T47D (cell line): ENCODE measurements at regions not wholly inside any gene's neighbourhood (a gene's known extent, or its start where the extent isn't known, plus 50 kb on each side); places are given as distances from the start of the nearest gene placed in this dataset.
"Not testable (repeated sequence)": the region's sequence is repeated elsewhere in the genome, so short reads cannot be mapped to it uniquely, and the experiment has no call there.

Source experiments
- DNase-seq, 2 experiments: peaks; one replicate each; pipeline versions ENCODE4 v3.0.0 to v3.0.0-alpha.2; 2011 to 2012; ENCODE audit warnings: low read depth in 1 of 2, low spot score in 1 of 2
- JUND ChIP-seq: IDR thresholded peaks from 2 replicates; pipeline ENCODE4 v1.6.1; 2012; ENCODE audit warnings: low read depth
- in situ Hi-C: cut with HindIII; loops from 2 replicates; pipeline ENCODE4 v1.10.0; 2016; ENCODE audit warnings: low sequenced_read_pairs, low pct_unique_long_range_greater_than_20kb

- in situ Hi-C loops = no loop called here
- DNase-seq = no peak
- no peak for TF ChIP-seq JUND
Measured at GRCh38 chr3:25844891-25845290, 55.0 kb downstream of the OXSM start.

DNA sequence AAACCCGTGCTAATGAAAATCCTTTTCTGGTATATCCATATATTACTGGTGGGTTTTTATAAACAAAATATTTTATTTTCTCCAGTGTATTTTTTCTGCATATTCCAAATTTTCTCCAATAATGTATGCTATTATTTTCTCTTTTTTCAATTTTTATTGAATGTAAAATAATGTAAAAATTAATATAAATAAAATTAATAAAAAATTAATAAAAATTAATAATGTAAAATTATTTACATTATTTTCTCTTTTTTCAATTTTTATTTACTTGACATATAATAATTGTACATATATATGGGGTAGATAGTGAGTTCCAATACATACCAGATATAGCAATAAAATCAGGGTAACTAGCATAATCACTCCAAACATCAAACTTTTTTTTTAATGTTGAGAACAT, 56.4 kb downstream of the OXSM start:
- TF ChIP-seq JUND = no peak
- in situ Hi-C loops = no loop called here
- DNase-seq = no peak

DNA sequence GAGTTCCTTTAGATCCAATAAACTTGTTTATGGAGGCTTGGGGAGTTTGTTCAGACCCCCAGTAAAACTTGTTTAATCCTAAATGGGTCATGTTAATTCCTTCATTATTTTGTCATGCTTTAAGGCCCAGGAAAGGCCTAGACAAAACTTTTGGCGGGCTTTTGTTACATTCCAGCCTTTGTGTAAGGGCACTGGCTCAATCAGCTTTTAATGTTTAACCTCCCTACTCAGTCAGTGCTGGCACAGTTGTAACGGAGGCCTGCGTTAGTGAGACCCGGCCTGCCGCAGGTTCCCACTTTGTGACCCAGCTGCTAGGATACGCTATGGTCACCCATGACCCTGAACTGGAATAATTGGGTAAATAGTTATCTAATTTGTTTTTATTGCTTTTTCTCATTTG, 59.2 kb downstream of the OXSM start:
- no peak for DNase-seq
- in situ Hi-C loops = no loop called here
- no peak for TF ChIP-seq JUND

GRCh38 chr3:25849641-25850385, 59.9 kb downstream of the OXSM start:
- in situ Hi-C loops = no loop called here
- no peak for TF ChIP-seq JUND
- DNase-seq = no peak

DNA sequence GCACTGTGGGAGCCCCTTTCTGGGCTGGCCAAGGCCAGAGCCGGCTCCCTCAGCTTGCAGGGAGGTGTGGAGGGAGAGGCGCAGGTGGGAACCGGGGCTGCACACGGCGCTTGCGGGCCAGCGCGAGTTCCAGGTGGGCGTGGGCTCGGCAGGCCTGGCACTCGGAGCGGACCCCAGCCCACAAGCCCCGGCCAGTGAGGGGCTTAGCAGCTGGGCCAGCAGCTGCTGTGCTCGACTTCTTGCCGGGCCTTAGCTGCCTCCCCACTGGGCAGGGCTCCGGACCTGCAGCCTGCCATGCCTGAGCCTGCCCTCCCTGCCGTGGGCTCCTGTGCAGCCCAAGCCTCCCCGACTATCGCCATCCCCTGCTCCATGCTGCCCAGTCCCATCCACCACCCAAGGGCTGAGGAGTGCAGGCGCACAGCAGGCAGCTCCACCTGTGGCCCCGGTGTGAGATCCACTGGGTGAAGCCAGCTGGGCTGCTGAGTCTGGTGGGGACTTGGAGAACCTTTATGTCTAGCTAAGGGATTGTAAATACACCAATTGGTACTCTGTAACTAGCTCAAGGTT, 61.9 kb downstream of the OXSM start:
- DNase-seq, in situ Hi-C loops: not testable (repeated sequence)

- no peak for TF ChIP-seq JUND
- DNase-seq = peak; percentile 7 to 27
- in situ Hi-C loops = no loop called here
Measured at GRCh38 chr3:25854214-25854613, 64.3 kb downstream of the OXSM start.

- no peak for TF ChIP-seq JUND
- peak in 1 of 2 experiments; percentile 13 for DNase-seq
- in situ Hi-C loops = no loop called here
Measured at GRCh38 chr3:25854635-25855034, 64.7 kb downstream of the OXSM start.

- no peak for TF ChIP-seq JUND
- no peak for DNase-seq
- in situ Hi-C loops = no loop called here
Measured at GRCh38 chr3:25855266-25855784, 65.4 kb downstream of the OXSM start.

GRCh38 chr3:25856902-25857518, 67.1 kb downstream of the OXSM start:
- in situ Hi-C loops = no loop called here
- no peak for TF ChIP-seq JUND
- peak in 1 of 2 experiments; percentile 61 for DNase-seq

DNA sequence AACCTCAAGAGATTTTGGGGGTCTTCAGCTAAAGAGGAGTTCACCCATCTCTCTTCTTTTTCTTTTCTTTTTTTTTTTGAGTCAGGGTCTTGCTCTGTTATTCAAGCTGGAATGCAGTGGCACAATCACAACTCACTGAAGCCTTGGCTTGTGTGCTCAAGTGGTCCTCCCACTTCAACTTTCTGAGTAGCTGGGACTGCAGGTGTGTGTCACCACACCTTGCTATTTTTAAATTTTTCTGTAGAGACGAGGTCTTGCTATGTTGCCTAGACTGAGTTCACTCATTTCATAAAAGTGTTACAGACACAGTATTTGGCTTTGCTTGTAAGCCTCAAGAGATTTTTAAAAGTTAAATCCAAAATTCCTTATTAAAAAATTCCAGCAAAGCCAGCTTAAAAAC, 71.7 kb downstream of the OXSM start:
- TF ChIP-seq JUND = no peak
- in situ Hi-C loops = no loop called here
- DNase-seq = no peak

- TF ChIP-seq JUND = no peak
- DNase-seq = no peak
- in situ Hi-C loops = no loop called here
Measured at GRCh38 chr3:25863011-25863415, 73.1 kb downstream of the OXSM start.

DNA sequence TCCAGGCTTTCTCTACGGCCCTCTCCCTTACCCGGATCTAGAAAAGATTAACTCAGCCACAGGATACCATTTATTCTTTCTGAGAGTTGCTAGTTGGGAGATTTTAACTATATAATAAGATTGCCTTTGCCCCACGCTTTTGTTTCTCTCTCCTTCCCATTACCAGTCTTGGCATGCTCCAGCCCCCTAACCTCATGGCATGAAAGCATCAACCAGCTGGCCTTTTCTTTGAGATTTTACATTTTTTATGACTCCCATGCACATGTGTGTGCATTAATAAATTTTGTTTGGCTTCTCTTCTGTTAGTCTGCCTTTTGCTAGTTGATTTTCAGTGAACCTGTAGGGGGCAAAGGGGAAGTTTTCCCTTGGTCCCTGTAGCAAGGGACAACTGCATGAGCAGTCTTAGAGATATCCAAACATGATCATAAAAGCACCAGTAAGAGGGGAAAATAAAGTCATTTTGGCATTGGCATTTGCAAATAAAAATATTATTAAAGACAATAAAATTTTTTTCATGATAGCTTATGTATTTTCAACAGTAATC, 73.6 kb downstream of the OXSM start:
- in situ Hi-C loops = no loop called here
- DNase-seq = peak in 1 of 2 experiments; percentile 16

DNA sequence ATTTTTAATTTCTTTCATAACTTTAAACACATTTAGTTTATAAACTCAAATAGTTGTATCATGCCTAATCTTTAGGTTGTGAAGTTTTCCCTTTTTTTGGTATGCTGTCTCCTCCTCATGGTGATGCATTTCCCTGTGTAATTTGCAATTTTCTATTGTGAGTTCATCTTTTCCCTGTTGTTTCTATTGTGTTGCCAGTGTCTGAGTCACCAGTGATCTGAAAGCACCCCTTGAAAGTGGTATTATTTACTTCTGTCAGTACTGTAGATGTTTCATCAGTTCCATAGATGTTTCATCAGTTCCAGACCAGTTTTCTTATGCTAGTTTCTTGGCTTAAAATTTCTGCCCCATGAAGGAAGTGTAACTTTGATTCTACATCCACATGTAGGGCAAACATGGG, 80.6 kb downstream of the OXSM start:
- no peak for TF ChIP-seq JUND
- in situ Hi-C loops = no loop called here

More for the DNA sequence above, 73.6 kb downstream of the OXSM start:
- TF ChIP-seq JUND = no peak

More for the DNA sequence above, 80.6 kb downstream of the OXSM start:
- DNase-seq = no peak
